Upper lobe of right lung (tissue), 1 donor: ENCODE measurements at regions not wholly inside any gene's neighbourhood (a gene's known extent, or its start where the extent isn't known, plus 50 kb on each side); places are given as distances from the start of the nearest gene placed in this dataset.

Experiments used
- ATAC-seq: fragments of 200-7000 bp; cut with Tn5 transposase; one replicate; pipeline ENCODE4 v1.9.1; 2020; ENCODE audit warnings: mild to moderate bottlenecking, moderate library complexity
- DNase-seq: peaks from one replicate; pipeline ENCODE4 v3.0.0-alpha.2; 2020
- H3K27ac ChIP-seq: fragments of 200-600 bp; one replicate; pipeline ENCODE4 v1.8.0; 2022
- H3K27me3 ChIP-seq: fragments of 200-600 bp; one replicate; pipeline ENCODE4 v1.8.0; 2022; ENCODE audit warnings: mild to moderate bottlenecking
- H3K36me3 ChIP-seq: fragments of 200-600 bp; one replicate; pipeline ENCODE4 v1.8.0; 2022
- H3K4me1 ChIP-seq: fragments of 200-600 bp; one replicate; pipeline ENCODE4 v1.8.0; 2022
- H3K4me3 ChIP-seq: fragments of 200-600 bp; one replicate; pipeline ENCODE4 v1.8.0; 2022; ENCODE audit warnings: mild to moderate bottlenecking
- H3K9me3 ChIP-seq: fragments of 200-600 bp; one replicate; pipeline ENCODE4 v1.8.0; 2022
- CTCF ChIP-seq: fragments of 200-600 bp; IDR thresholded peaks from one replicate; pipeline ENCODE4 v1.8.0; 2022; ENCODE audit warnings: antibody characterized with exemption
- intact Hi-C: fragments of 100-400 bp; cut with DNase I; formaldehyde crosslinking; loops from one replicate; pipeline ENCODE4 v1.11.0; 2022
- donor health status: DM: no; HTN: yes; CAD: no; lungs with severe emphysema.

GRCh38 chr5:15420201-15420600, 79.8 kb upstream of the FBXL7 start:
- DNase-seq (no peak), ATAC-seq (no peak)
- Histone ChIP-seq H3K4me3 (no peak overlapping the region), H3K9me3 (no peaks in the 10 kb centered on the region), H3K27me3 (no peaks in the 10 kb centered on the region), H3K36me3 (no peaks in the 10 kb centered on the region), H3K4me1 (no peaks in the 10 kb centered on the region), H3K27ac (no peak overlapping the region)
- intact Hi-C loops = no loop called here
- TF ChIP-seq CTCF = no peak

GRCh38 chr5:15417156-15417555, 82.8 kb upstream of the FBXL7 start:
- Histone ChIP-seq H3K27ac (no peak overlapping the region), H3K9me3 (no peaks in the 10 kb centered on the region), H3K27me3 (no peaks in the 10 kb centered on the region), H3K36me3 (no peaks in the 10 kb centered on the region), H3K4me3 (no peak overlapping the region), H3K4me1 (no peaks in the 10 kb centered on the region)
- DNase-seq (no peak), ATAC-seq (no peak)
- intact Hi-C loops = no loop called here
- TF ChIP-seq CTCF = no peak

- Histone ChIP-seq H3K27ac (no peak overlapping the region), H3K36me3 (no peaks in the 10 kb centered on the region), H3K9me3 (peaks cover 9% of the 10 kb centered on the region), H3K4me1 (no peaks in the 10 kb centered on the region), H3K4me3 (no peak overlapping the region), H3K27me3 (no peaks in the 10 kb centered on the region)
- TF ChIP-seq CTCF = no peak
- intact Hi-C loops = no loop called here
- DNase-seq = no peak
- no peak for ATAC-seq
Observed at GRCh38 chr5:15406478-15406877, 93.5 kb upstream of the FBXL7 start.

GRCh38 chr5:15393146-15393545, 106.8 kb upstream of the FBXL7 start:
- Histone ChIP-seq H3K4me3 (no peak overlapping the region), H3K4me1 (no peaks in the 10 kb centered on the region), H3K27ac (no peak overlapping the region), H3K9me3 (no peaks in the 10 kb centered on the region), H3K36me3 (no peaks in the 10 kb centered on the region), H3K27me3 (no peaks in the 10 kb centered on the region)
- ATAC-seq (no peak), DNase-seq (no peak)
- no peak for TF ChIP-seq CTCF
- intact Hi-C loops = no loop called here

- no peak for TF ChIP-seq CTCF
- H3K4me3 ChIP-seq = peak overlapping the region; percentile 12
- ATAC-seq = no peak
Observed at GRCh38 chr5:15391704-15392397, 108.1 kb upstream of the FBXL7 start.

GRCh38 chr5:15388866-15389265, 111.1 kb upstream of the FBXL7 start:
- no peaks in the 10 kb centered on the region for H3K9me3 ChIP-seq
- ATAC-seq (no peak), DNase-seq (no peak)
- H3K4me1 ChIP-seq = no peaks in the 10 kb centered on the region
- no peaks in the 10 kb centered on the region for H3K36me3 ChIP-seq
- no peak overlapping the region for H3K4me3 ChIP-seq
- intact Hi-C loops = no loop called here
- H3K27me3 ChIP-seq = no peaks in the 10 kb centered on the region
- H3K27ac ChIP-seq = no peak overlapping the region
- no peak for TF ChIP-seq CTCF

More at GRCh38 chr5:15391704-15392397, 108.1 kb upstream of the FBXL7 start:
- DNase-seq = no peak
- intact Hi-C loops = no loop called here
- Histone ChIP-seq H3K27me3 (no peaks in the 10 kb centered on the region), H3K4me1 (no peaks in the 10 kb centered on the region), H3K36me3 (no peaks in the 10 kb centered on the region), H3K27ac (no peak overlapping the region), H3K9me3 (no peaks in the 10 kb centered on the region)
